ENCODE measurements at regions not wholly inside any gene's neighbourhood (a gene's known extent, or its start where the extent isn't known, plus 50 kb on each side); places are given as distances from the start of the nearest gene placed in this dataset.
"Not testable (repeated sequence)": the region's sequence is repeated elsewhere in the genome, so short reads cannot be mapped to it uniquely, and the experiment has no call there.

DNA sequence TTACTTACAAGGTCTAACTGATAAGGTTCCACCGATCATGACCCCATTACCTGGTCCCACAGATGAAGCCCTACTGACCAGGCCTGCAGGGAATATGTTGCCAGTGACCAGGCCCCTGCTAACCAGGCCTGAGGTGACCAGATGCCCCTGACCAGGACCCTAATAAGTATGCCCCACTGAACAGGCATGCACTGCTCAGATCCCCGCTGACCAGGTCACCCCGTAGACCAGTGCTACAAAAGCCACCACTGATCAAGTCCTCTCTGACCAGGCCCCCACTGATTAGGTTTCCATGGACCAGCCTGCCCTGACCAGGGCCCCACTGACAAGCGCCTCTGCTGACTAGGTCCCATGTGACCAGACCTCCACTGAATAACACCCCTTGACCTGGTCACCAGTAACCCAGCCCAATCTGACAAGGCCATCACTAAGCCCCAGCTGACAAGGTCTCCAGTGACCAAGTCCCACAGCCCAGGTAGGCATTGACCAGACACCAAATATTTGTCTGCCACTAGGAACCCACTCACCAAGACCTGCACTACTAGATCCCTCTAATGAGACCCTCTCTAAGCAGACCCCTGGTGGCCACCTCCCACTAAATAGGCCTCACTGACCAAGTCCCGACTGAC is 228.5 kb downstream of the CWH43 start:
- 69 to 81% (median 75%) methylated on average over 4 to 5 of the region's 5 CpGs for WGBS, 4 donors
- H3K4me3 ChIP-seq; H3K27me3 ChIP-seq; intact Hi-C loops (cut with DNase I); H3K36me3 ChIP-seq (replicated peaks in 1 of 2); H3K9me3 ChIP-seq (replicated peaks in 1 of 3); H3K27ac ChIP-seq; H3K4me1 ChIP-seq (replicated peaks in 1 of 2); DNase-seq: not testable (repeated sequence)

DNA sequence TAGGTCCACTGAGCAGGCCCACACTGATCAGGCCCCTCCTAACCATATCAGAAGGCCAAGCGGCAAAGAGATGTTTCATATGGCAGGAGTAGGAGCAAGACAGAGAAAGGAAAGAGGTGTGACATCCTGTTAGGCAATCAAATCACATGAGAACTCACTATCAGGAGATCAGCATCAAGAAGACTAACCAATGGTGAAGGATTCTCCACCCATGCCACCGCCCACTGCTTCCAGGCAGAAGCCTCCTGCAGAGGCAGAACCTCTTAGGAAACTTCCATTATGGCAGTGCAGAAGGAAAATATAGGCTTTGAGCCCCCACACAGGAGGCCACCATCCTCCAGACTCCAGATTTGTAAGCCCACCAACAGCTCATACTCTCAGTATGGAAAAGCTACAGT is 229.0 kb downstream of the CWH43 start:
- H3K27ac ChIP-seq; intact Hi-C loops (cut with DNase I); H3K27me3 ChIP-seq; H3K36me3 ChIP-seq (replicated peaks in 1 of 2); H3K4me1 ChIP-seq (replicated peaks in 1 of 2); H3K4me3 ChIP-seq; H3K9me3 ChIP-seq (replicated peaks in 1 of 3); DNase-seq: not testable (repeated sequence)
- 64 to 76% (median 75%) methylated on average over 2 of the region's 2 CpGs for WGBS, 4 donors

DNA sequence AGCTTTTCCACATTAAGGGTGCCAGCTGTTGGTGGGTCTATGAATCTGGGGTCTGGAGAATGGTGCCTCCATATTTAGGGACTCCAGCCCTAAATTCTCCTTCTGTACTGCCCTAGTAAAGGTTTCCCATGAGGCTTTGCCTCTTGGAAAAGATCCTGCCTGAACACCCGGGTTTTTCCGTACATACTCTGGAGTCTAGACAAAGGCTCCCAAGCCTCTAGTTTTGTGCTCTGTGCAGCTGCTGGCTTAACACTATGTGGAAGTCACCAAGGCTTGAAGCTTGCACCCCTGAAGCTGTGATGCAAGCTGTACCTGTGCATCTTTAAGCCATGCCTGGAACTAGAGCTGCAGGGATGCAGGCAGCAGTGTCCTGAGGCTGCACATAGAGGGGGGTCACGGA is 230.5 kb downstream of the CWH43 start:
- H3K4me1 ChIP-seq (replicated peaks in 1 of 2); H3K9me3 ChIP-seq (replicated peaks in 1 of 3); intact Hi-C loops (cut with DNase I); H3K4me3 ChIP-seq; DNase-seq; H3K27ac ChIP-seq; H3K27me3 ChIP-seq; H3K36me3 ChIP-seq (replicated peaks in 1 of 2): not testable (repeated sequence)
- 55 to 70% (median 59%) methylated on average over 3 of the region's 3 CpGs for WGBS, 4 donors

DNA sequence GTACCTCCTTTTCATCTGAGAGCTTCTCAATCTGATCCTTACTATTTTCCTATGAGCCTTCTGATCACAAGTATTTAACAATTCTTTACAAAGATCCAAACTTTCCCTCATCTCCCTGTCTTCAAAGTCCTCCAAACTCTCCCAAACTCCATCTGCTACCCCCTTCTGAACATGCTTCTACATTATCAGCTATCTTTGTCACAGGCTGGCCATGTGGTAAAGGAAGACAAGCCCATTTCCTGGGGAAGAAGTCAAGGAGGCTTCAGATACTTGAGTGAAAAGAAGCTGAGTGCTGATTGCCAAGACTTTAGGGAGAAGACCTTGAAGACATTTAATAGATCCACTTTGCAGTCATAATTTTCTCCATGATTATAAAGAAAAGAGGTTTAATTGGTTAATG is 231.4 kb downstream of the CWH43 start:
- intact Hi-C loops (cut with DNase I) = no loop called here
- Histone ChIP-seq H3K4me1 (replicated peaks in 1 of 2) (no peaks in the 10 kb centered on the region), H3K27me3 (no peaks in the 10 kb centered on the region), H3K36me3 (replicated peaks in 1 of 2) (no peaks in the 10 kb centered on the region), H3K27ac (no peak overlapping the region), H3K9me3 (replicated peaks in 1 of 3) (no peaks in the 10 kb centered on the region), H3K4me3 (no peak overlapping the region)
- TF ChIP-seq, protein P1, sequence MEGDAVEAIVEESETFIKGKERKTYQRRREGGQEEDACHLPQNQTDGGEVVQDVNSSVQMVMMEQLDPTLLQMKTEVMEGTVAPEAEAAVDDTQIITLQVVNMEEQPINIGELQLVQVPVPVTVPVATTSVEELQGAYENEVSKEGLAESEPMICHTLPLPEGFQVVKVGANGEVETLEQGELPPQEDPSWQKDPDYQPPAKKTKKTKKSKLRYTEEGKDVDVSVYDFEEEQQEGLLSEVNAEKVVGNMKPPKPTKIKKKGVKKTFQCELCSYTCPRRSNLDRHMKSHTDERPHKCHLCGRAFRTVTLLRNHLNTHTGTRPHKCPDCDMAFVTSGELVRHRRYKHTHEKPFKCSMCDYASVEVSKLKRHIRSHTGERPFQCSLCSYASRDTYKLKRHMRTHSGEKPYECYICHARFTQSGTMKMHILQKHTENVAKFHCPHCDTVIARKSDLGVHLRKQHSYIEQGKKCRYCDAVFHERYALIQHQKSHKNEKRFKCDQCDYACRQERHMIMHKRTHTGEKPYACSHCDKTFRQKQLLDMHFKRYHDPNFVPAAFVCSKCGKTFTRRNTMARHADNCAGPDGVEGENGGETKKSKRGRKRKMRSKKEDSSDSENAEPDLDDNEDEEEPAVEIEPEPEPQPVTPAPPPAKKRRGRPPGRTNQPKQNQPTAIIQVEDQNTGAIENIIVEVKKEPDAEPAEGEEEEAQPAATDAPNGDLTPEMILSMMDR (IDR thresholded peaks at IDR 0.05) = no peak
- TF ChIP-seq POLR2A (IDR thresholded peaks at IDR 0.05) = no peak
- DNase-seq = no peak

DNA sequence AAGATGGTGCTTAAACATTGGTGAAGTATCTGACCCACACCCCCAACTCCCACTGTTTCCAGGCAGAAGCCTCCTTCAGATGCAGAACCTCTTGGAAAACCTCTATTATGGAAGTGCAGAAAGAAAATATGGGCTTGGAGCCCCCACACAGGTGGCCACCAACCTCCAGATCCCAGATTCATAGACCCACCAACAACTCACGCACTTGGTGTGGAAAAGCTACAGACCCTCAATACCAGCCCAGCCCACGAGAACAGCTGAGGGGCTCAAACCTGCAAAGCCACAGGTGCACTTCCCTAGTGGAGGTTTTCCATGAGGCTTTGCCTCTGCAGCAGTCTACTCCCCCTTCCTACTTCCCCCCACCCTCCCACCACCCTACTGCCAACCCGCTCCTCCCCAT is 232.0 kb downstream of the CWH43 start:
- 62 to 77% (median 66%) methylated on average over 3 of the region's 3 CpGs for WGBS, 4 donors
- H3K4me1 ChIP-seq (replicated peaks in 1 of 2); DNase-seq; H3K27ac ChIP-seq; H3K36me3 ChIP-seq (replicated peaks in 1 of 2); intact Hi-C loops (cut with DNase I); H3K4me3 ChIP-seq; H3K9me3 ChIP-seq (replicated peaks in 1 of 3); H3K27me3 ChIP-seq: not testable (repeated sequence)

DNA sequence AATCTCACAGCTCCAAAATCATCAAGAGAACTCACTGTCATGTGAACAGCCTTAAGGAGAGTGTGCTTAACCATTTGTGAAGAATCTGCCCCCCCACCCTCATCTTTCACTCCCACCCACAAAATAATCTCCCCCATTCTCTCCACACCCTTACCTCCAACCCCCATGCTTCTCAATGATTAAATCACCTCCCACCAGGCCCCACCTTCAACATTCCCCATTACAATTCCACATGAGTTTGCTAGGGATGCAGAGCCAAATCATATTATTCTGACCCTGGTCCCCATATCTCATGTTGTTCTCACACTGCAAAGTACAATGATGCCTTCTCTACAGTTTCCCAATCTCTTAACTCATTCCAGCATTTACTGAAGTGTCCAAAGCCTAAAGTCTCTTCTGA is 232.9 kb downstream of the CWH43 start:
- H3K4me1 ChIP-seq (replicated peaks in 1 of 2); H3K36me3 ChIP-seq (replicated peaks in 1 of 2); H3K4me3 ChIP-seq; intact Hi-C loops (cut with DNase I); H3K27ac ChIP-seq; H3K27me3 ChIP-seq; H3K9me3 ChIP-seq (replicated peaks in 1 of 3); DNase-seq: not testable (repeated sequence)

DNA sequence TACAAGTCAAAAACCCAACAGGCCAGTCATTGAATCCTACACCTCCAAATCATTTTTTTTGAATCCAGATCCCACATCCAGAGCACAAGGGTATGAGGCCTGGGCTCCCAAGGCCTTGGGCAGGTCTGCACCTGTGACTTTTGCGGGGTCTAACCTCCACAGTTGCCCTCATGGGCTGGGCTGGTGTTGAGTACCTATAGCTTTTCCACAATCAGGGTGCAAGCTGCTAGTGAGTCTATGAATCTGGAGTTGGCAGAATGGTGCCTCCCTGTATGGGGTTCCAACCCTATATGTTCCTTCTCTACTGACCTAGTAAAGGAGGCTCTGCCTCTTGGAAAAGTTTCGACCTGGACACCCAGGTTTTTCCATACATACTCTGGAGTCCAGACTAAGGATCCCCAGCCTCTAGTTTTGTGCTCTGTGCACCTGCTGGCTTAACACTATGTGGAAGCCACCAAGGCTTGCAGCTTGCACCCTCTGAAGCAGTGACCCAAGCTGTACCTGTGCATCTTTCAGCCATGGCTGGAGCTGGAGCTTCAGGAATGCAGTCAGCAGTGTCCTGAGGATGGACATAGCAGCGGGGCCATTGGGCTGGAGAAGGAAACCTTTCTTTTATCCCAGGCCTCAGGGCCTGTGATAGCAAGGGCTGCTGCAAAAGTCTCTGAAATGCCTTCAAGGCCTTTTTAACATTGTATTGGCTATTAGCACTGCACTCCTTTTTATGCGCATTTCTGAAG is 233.6 kb downstream of the CWH43 start:
- H3K9me3 ChIP-seq (replicated peaks in 1 of 3); H3K36me3 ChIP-seq (replicated peaks in 1 of 2); H3K4me3 ChIP-seq; H3K4me1 ChIP-seq (replicated peaks in 1 of 2); H3K27ac ChIP-seq; DNase-seq; intact Hi-C loops (cut with DNase I); H3K27me3 ChIP-seq: not testable (repeated sequence)
- 38 to 46% (median 41%) methylated on average over 4 of the region's 4 CpGs for WGBS, 4 donors
